Renal pelvis (tissue), 1 donor: ENCODE measurements at regions not wholly inside any gene's neighbourhood (a gene's known extent, or its start where the extent isn't known, plus 50 kb on each side); places are given as distances from the start of the nearest gene placed in this dataset.
"Not testable (repeated sequence)": the region's sequence is repeated elsewhere in the genome, so short reads cannot be mapped to it uniquely, and the experiment has no call there.

Experiments
- DNase-seq: peaks from one replicate; pipeline ENCODE4 v3.0.0-alpha.2; 2013

- DNase-seq, result peak; percentile 19
These were observed 258.3 kb downstream of the SRGAP2C start for GRCh38 chr1:121443001-121443540.

GRCh38 chr1:121444096-121444495 is 259.3 kb downstream of the SRGAP2C start:
- no peak for DNase-seq

- no peak for DNase-seq
These were observed 260.9 kb downstream of the SRGAP2C start for GRCh38 chr1:121445679-121446078.

- not testable (repeated sequence) for DNase-seq
These were observed 262.6 kb downstream of the SRGAP2C start for GRCh38 chr1:121447280-121447923.

GRCh38 chr1:121448064-121448463 is 263.3 kb downstream of the SRGAP2C start:
- not testable (repeated sequence) for DNase-seq

- no peak for DNase-seq
These were observed 264.1 kb downstream of the SRGAP2C start for GRCh38 chr1:121448851-121449250.

GRCh38 chr1:121452484-121452883 is 267.7 kb downstream of the SRGAP2C start:
- no peak for DNase-seq

GRCh38 chr1:121458291-121459048 is 273.7 kb downstream of the SRGAP2C start:
- no peak for DNase-seq

GRCh38 chr1:121459235-121459634 is 274.5 kb downstream of the SRGAP2C start:
- DNase-seq, result no peak

GRCh38 chr1:121469395-121469794 is 284.6 kb downstream of the SRGAP2C start:
- DNase-seq, result not testable (repeated sequence)

GRCh38 chr1:121470401-121470800 is 285.6 kb downstream of the SRGAP2C start:
- DNase-seq, result not testable (repeated sequence)

- DNase-seq, result no peak
These were observed 286.7 kb downstream of the SRGAP2C start for GRCh38 chr1:121471523-121471922.

GRCh38 chr1:121472017-121472416 is 287.2 kb downstream of the SRGAP2C start:
- DNase-seq, result no peak

GRCh38 chr1:121483234-121483633 is 298.5 kb downstream of the SRGAP2C start:
- DNase-seq, result no peak

GRCh38 chr1:121483961-121484424 is 299.2 kb downstream of the SRGAP2C start:
- DNase-seq, result no peak

GRCh38 chr1:121494796-121495195 is 310.0 kb downstream of the SRGAP2C start:
- DNase-seq, result not testable (repeated sequence)

- DNase-seq, result not testable (repeated sequence)
These were observed 326.7 kb downstream of the SRGAP2C start for GRCh38 chr1:121511455-121511854.

- not testable (repeated sequence) for DNase-seq
These were observed 327.1 kb downstream of the SRGAP2C start for GRCh38 chr1:121511876-121512275.

- no peak for DNase-seq
These were observed 330.5 kb downstream of the SRGAP2C start for GRCh38 chr1:121515235-121515634.

- no peak for DNase-seq
These were observed 331.6 kb downstream of the SRGAP2C start for GRCh38 chr1:121516234-121516967.

- no peak for DNase-seq
These were observed 332.9 kb downstream of the SRGAP2C start for GRCh38 chr1:121517586-121518230.

- peak; percentile 1 for DNase-seq
These were observed 333.9 kb downstream of the SRGAP2C start for GRCh38 chr1:121518726-121519041.
